ENCODE measurements at regions not wholly inside any gene's neighbourhood (a gene's known extent, or its start where the extent isn't known, plus 50 kb on each side); places are given as distances from the start of the nearest gene placed in this dataset.

GRCh38 chr17:71699907-71700306, 420.9 kb upstream of the SOX9 start:
- no peak for DNase-seq

- no peak for DNase-seq
These were observed 417.1 kb upstream of the SOX9 start for GRCh38 chr17:71703701-71704100.

GRCh38 chr17:71709271-71709890, 411.4 kb upstream of the SOX9 start:
- DNase-seq, result no peak

GRCh38 chr17:71709946-71710345, 410.9 kb upstream of the SOX9 start:
- DNase-seq, result no peak

GRCh38 chr17:71710816-71711215, 410.0 kb upstream of the SOX9 start:
- DNase-seq, result no peak

- no peak for DNase-seq
These were observed 407.0 kb upstream of the SOX9 start for GRCh38 chr17:71713846-71714245.

GRCh38 chr17:71724339-71724738, 396.5 kb upstream of the SOX9 start:
- DNase-seq, result no peak

- DNase-seq, result no peak
These were observed 395.0 kb upstream of the SOX9 start for GRCh38 chr17:71725811-71726210.

- no peak for DNase-seq
These were observed 394.5 kb upstream of the SOX9 start for GRCh38 chr17:71726341-71726740.

- no peak for DNase-seq
These were observed 393.5 kb upstream of the SOX9 start for GRCh38 chr17:71727292-71727691.

GRCh38 chr17:71727723-71728122, 393.1 kb upstream of the SOX9 start:
- no peak for DNase-seq

GRCh38 chr17:71730871-71731270, 389.9 kb upstream of the SOX9 start:
- DNase-seq, result no peak

GRCh38 chr17:71735893-71736292, 384.9 kb upstream of the SOX9 start:
- no peak for DNase-seq

- DNase-seq, result no peak
These were observed 380.0 kb upstream of the SOX9 start for GRCh38 chr17:71740866-71741265.

GRCh38 chr17:71741836-71742235, 379.0 kb upstream of the SOX9 start:
- no peak for DNase-seq

- DNase-seq, result no peak
These were observed 371.9 kb upstream of the SOX9 start for GRCh38 chr17:71748872-71749271.

GRCh38 chr17:71753070-71753469, 367.8 kb upstream of the SOX9 start:
- DNase-seq, result no peak

GRCh38 chr17:71757156-71757555, 363.7 kb upstream of the SOX9 start:
- DNase-seq, result no peak

- no peak for DNase-seq
These were observed 362.9 kb upstream of the SOX9 start for GRCh38 chr17:71757956-71758355.

GRCh38 chr17:71759422-71760060, 361.3 kb upstream of the SOX9 start:
- no peak for DNase-seq

GRCh38 chr17:71760062-71760720, 360.6 kb upstream of the SOX9 start:
- no peak for DNase-seq

- no peak for DNase-seq
These were observed 358.3 kb upstream of the SOX9 start for GRCh38 chr17:71762526-71762925.

- peak; percentile 13 to 24 for DNase-seq
These were observed 356.3 kb upstream of the SOX9 start for GRCh38 chr17:71764505-71764904.

GRCh38 chr17:71765437-71765836, 355.4 kb upstream of the SOX9 start:
- DNase-seq, result no peak

GRCh38 chr17:71769850-71770249, 351.0 kb upstream of the SOX9 start:
- DNase-seq, result no peak
